ENCODE measurements at regions not wholly inside any gene's neighbourhood (a gene's known extent, or its start where the extent isn't known, plus 50 kb on each side); places are given as distances from the start of the nearest gene placed in this dataset.

GRCh38 chr14:71662291-71662790 is 269.9 kb upstream of the RGS6 start:
- H3K27ac ChIP-seq = no peak overlapping the region
- H3K27me3 ChIP-seq = no peaks in the 10 kb centered on the region
- H3K4me1 ChIP-seq = no peaks in the 10 kb centered on the region
- H3K9me3 ChIP-seq = no peaks in the 10 kb centered on the region
- no peak for TF ChIP-seq CTCF (IDR thresholded peaks at IDR 0.05)
- no peak overlapping the region for H3K4me3 ChIP-seq
- no peak for ATAC-seq
- DNase-seq = no peak
- intact Hi-C loops (cut with DNase I) = no loop called here
- peaks cover 11% of the 10 kb centered on the region for H3K36me3 ChIP-seq

DNA sequence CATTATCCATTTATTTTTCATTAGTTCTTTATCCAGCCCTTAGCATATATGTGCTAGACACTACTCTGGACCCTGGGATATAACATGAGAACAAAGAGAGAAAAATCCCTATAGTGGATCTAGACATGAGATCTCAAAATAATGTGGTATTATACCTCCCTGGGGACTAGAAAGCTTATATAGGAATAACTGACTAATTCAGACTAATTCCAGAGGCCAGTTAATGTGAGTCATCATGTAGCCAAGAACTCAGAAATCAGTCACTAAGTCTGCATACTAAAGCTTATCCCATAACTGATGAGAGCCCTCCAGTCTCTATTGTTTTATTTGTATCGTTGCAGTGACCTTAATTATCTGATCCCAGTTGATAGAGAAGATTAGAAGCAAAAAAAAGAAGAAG is 267.1 kb upstream of the RGS6 start:
- Histone ChIP-seq H3K4me3 (no peak overlapping the region), H3K27ac (no peak overlapping the region), H3K36me3 (peaks cover 11% of the 10 kb centered on the region), H3K4me1 (no peaks in the 10 kb centered on the region), H3K9me3 (no peaks in the 10 kb centered on the region), H3K27me3 (no peaks in the 10 kb centered on the region)
- no peak for ATAC-seq
- intact Hi-C loops (cut with DNase I) = no loop called here
- no peak for TF ChIP-seq CTCF (IDR thresholded peaks at IDR 0.05)
- DNase-seq = no peak

DNA sequence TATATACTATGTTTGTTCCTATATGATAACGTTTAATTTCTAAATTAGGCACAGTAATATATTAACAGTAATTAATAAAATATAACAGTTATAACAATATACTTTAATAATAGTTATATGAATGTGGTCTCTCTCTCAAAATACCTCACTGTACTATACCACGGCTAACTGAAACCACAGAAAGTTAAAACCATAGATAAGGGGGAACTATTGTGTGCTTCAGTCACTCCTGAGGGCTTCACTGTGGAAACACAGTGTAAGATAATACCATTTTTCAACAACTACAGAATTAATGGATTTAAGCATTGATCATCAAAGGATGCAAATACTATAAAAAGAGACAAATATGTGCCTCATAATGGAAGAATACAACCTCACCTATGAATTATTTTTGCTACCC is 266.4 kb upstream of the RGS6 start:
- Histone ChIP-seq H3K4me3 (no peak overlapping the region), H3K9me3 (no peaks in the 10 kb centered on the region)
- intact Hi-C loops (cut with DNase I) = no loop called here

DNA sequence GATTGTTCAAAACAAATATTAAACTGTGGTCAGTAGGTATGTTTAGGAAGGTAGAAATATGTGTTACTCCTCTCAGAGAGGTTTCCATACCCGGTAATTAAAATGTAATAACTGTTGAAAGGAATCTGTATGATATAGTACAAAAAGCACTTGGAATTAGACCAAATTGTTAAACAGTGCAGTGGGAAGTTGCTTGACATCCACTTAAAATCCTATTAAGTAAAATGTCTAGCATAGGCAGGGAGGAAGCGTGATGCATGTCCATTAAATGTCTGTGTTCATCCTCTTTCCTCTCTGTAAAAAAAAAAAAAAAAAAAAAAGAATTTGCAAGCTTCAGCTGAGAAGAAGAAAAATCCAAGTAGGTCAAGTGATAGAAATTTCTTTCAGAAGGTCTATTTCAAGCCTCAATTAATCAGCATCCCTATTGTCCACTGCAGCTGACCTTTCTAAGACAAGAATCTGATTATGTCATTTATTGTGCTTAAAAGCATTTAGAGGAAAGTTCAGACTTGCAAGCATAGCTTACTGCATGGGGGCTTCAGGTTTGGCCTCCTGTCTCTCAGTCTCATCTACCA is 265.6 kb upstream of the RGS6 start:
- ATAC-seq (no peak), DNase-seq (no peak)
- no peak overlapping the region for H3K27ac ChIP-seq
- no peak overlapping the region for H3K4me3 ChIP-seq
- intact Hi-C loops (cut with DNase I) = no loop called here
- no peaks in the 10 kb centered on the region for H3K27me3 ChIP-seq
- H3K36me3 ChIP-seq = peaks cover 5% of the 10 kb centered on the region
- no peak for TF ChIP-seq CTCF (IDR thresholded peaks at IDR 0.05)
- no peaks in the 10 kb centered on the region for H3K4me1 ChIP-seq
- no peaks in the 10 kb centered on the region for H3K9me3 ChIP-seq

More for the DNA sequence above, 266.4 kb upstream of the RGS6 start:
- Histone ChIP-seq H3K27ac (no peak overlapping the region), H3K4me1 (no peaks in the 10 kb centered on the region), H3K36me3 (peaks cover 11% of the 10 kb centered on the region), H3K27me3 (no peaks in the 10 kb centered on the region)
- ATAC-seq = no peak
- no peak for TF ChIP-seq CTCF (IDR thresholded peaks at IDR 0.05)
- DNase-seq = no peak

GRCh38 chr14:71668186-71668912 is 263.9 kb upstream of the RGS6 start:
- Histone ChIP-seq H3K27ac (no peak overlapping the region), H3K4me3 (no peak overlapping the region), H3K36me3 (no peaks in the 10 kb centered on the region), H3K9me3 (no peaks in the 10 kb centered on the region), H3K27me3 (no peaks in the 10 kb centered on the region), H3K4me1 (no peaks in the 10 kb centered on the region)
- TF ChIP-seq CTCF (IDR thresholded peaks at IDR 0.05) = no peak
- DNase-seq (no peak), ATAC-seq (peak; percentile 33)
- intact Hi-C loops (cut with DNase I) = no loop called here

Measured in upper lobe of right lung (tissue), 1 donor.